HPDE6-E6E7 (cell line): ENCODE measurements at regions not wholly inside any gene's neighbourhood (a gene's known extent, or its start where the extent isn't known, plus 50 kb on each side); places are given as distances from the start of the nearest gene placed in this dataset.

Experiments used
- DNase-seq: peaks from one replicate; pipeline ENCODE4 v3.0.0; 2011; ENCODE audit warnings: missing footprints; ENCODE audit errors: extremely low spot score

- no peak for DNase-seq
Observed at GRCh38 chr3:164250923-164251322, 827.4 kb downstream of the SI start.

GRCh38 chr3:164236851-164237250 is 841.4 kb downstream of the SI start:
- no peak for DNase-seq

GRCh38 chr3:164235289-164236028 is 842.8 kb downstream of the SI start:
- DNase-seq = no peak

GRCh38 chr3:164233951-164234350 is 844.3 kb downstream of the SI start:
- DNase-seq = no peak

GRCh38 chr3:164231718-164232117 is 846.6 kb downstream of the SI start:
- no peak for DNase-seq

GRCh38 chr3:164230385-164231094 is 847.8 kb downstream of the SI start:
- no peak for DNase-seq

- DNase-seq = no peak
Observed at GRCh38 chr3:164224126-164224525, 854.2 kb downstream of the SI start.

GRCh38 chr3:164222197-164222596 is 856.1 kb downstream of the SI start:
- no peak for DNase-seq

GRCh38 chr3:164221297-164221696 is 857.0 kb downstream of the SI start:
- DNase-seq = no peak

GRCh38 chr3:164209363-164209762 is 868.9 kb downstream of the SI start:
- no peak for DNase-seq

- DNase-seq = no peak
Observed at GRCh38 chr3:164208821-164209220, 869.5 kb downstream of the SI start.

- DNase-seq = no peak
Observed at GRCh38 chr3:164208048-164208447, 870.2 kb downstream of the SI start.

GRCh38 chr3:164200053-164200823 is 878.1 kb downstream of the SI start:
- DNase-seq = no peak

- DNase-seq = no peak
Observed at GRCh38 chr3:164196477-164196876, 881.8 kb downstream of the SI start.

GRCh38 chr3:164194842-164195241 is 883.5 kb downstream of the SI start:
- no peak for DNase-seq

GRCh38 chr3:164192974-164193373 is 885.3 kb downstream of the SI start:
- DNase-seq = no peak

GRCh38 chr3:164190566-164190965 is 887.7 kb downstream of the SI start:
- no peak for DNase-seq

- no peak for DNase-seq
Observed at GRCh38 chr3:164186095-164186494, 892.2 kb downstream of the SI start.

- no peak for DNase-seq
Observed at GRCh38 chr3:164179110-164179774, 899.1 kb downstream of the SI start.

GRCh38 chr3:164174059-164174458 is 904.2 kb downstream of the SI start:
- no peak for DNase-seq

GRCh38 chr3:164155400-164155799 is 922.9 kb downstream of the SI start:
- DNase-seq = no peak

GRCh38 chr3:164144824-164145223 is 933.5 kb downstream of the SI start:
- DNase-seq = no peak
